ENCODE measurements at regions not wholly inside any gene's neighbourhood (a gene's known extent, or its start where the extent isn't known, plus 50 kb on each side); places are given as distances from the start of the nearest gene placed in this dataset.

GRCh38 chrX:134747006-134747405 lies 50.0 kb downstream of the PABIR2 start:
- Mint-ChIP-seq H3K4me1 (no peaks in the 10 kb centered on the region), H3K27ac (no peak overlapping the region), H3K27me3 (peaks cover 8% of the 10 kb centered on the region), H3K4me3 (no peak overlapping the region), H3K9me3 (no peaks in the 10 kb centered on the region)
- DNase-seq, result no peak
- ATAC-seq, result no peak

- ATAC-seq (no peak), DNase-seq (no peak)
- peaks cover 3% of the 10 kb centered on the region for H3K27me3 Mint-ChIP-seq
- no peaks in the 10 kb centered on the region for H3K4me1 Mint-ChIP-seq
- H3K4me3 Mint-ChIP-seq, result no peak overlapping the region
- H3K9me3 Mint-ChIP-seq, result no peaks in the 10 kb centered on the region
- no peak overlapping the region for H3K27ac Mint-ChIP-seq
Observed at GRCh38 chrX:134746410-134746785, 50.6 kb downstream of the PABIR2 start.

- Mint-ChIP-seq H3K27ac (no peak overlapping the region), H3K27me3 (no peaks in the 10 kb centered on the region), H3K9me3 (no peaks in the 10 kb centered on the region), H3K4me3 (no peak overlapping the region), H3K4me1 (no peaks in the 10 kb centered on the region)
- DNase-seq (no peak), ATAC-seq (no peak)
Observed at GRCh38 chrX:134745636-134746409, 51.2 kb downstream of the PABIR2 start.

- Mint-ChIP-seq H3K27ac (no peak overlapping the region), H3K4me1 (no peaks in the 10 kb centered on the region), H3K27me3 (peaks cover 1% of the 10 kb centered on the region), H3K4me3 (no peak overlapping the region), H3K9me3 (no peaks in the 10 kb centered on the region)
- ATAC-seq (no peak), DNase-seq (no peak)
Observed at GRCh38 chrX:134743091-134743490, 53.9 kb downstream of the PABIR2 start.

- no peak overlapping the region for H3K27ac Mint-ChIP-seq
- H3K27me3 Mint-ChIP-seq, result peaks cover 6% of the 10 kb centered on the region
- H3K4me1 Mint-ChIP-seq, result no peaks in the 10 kb centered on the region
- ATAC-seq, result no peak
- no peak overlapping the region for H3K4me3 Mint-ChIP-seq
- no peaks in the 10 kb centered on the region for H3K9me3 Mint-ChIP-seq
- no peak for DNase-seq
Observed at GRCh38 chrX:134742573-134742972, 54.4 kb downstream of the PABIR2 start.

- Mint-ChIP-seq H3K27ac (no peak overlapping the region), H3K9me3 (no peaks in the 10 kb centered on the region), H3K27me3 (peaks cover 10% of the 10 kb centered on the region), H3K4me1 (no peaks in the 10 kb centered on the region), H3K4me3 (no peak overlapping the region)
- DNase-seq, result no peak
- no peak for ATAC-seq
Observed at GRCh38 chrX:134741746-134742145, 55.3 kb downstream of the PABIR2 start.

GRCh38 chrX:134738986-134739740 lies 57.8 kb downstream of the PABIR2 start:
- DNase-seq, result no peak
- H3K27ac Mint-ChIP-seq, result no peak overlapping the region
- no peaks in the 10 kb centered on the region for H3K9me3 Mint-ChIP-seq
- ATAC-seq, result no peak
- peaks cover 10% of the 10 kb centered on the region for H3K27me3 Mint-ChIP-seq
- no peak overlapping the region for H3K4me3 Mint-ChIP-seq
- H3K4me1 Mint-ChIP-seq, result no peaks in the 10 kb centered on the region

GRCh38 chrX:134738445-134738844 lies 58.6 kb downstream of the PABIR2 start:
- H3K27ac Mint-ChIP-seq, result no peak overlapping the region
- H3K9me3 Mint-ChIP-seq, result no peaks in the 10 kb centered on the region
- no peaks in the 10 kb centered on the region for H3K4me1 Mint-ChIP-seq
- ATAC-seq (no peak), DNase-seq (no peak)
- peaks cover 10% of the 10 kb centered on the region for H3K27me3 Mint-ChIP-seq
- no peak overlapping the region for H3K4me3 Mint-ChIP-seq

- H3K4me3 Mint-ChIP-seq, result no peak overlapping the region
- DNase-seq, result no peak
- no peak for ATAC-seq
- H3K27ac Mint-ChIP-seq, result no peak overlapping the region
- no peaks in the 10 kb centered on the region for H3K9me3 Mint-ChIP-seq
- H3K27me3 Mint-ChIP-seq, result peaks cover 10% of the 10 kb centered on the region
- no peaks in the 10 kb centered on the region for H3K4me1 Mint-ChIP-seq
Observed at GRCh38 chrX:134737721-134738369, 59.2 kb downstream of the PABIR2 start.

GRCh38 chrX:134737061-134737460 lies 59.9 kb downstream of the PABIR2 start:
- Mint-ChIP-seq H3K27me3 (peaks cover 10% of the 10 kb centered on the region), H3K4me1 (no peaks in the 10 kb centered on the region), H3K9me3 (no peaks in the 10 kb centered on the region), H3K27ac (no peak overlapping the region), H3K4me3 (no peak overlapping the region)
- DNase-seq (no peak), ATAC-seq (no peak)

- no peak overlapping the region for H3K27ac Mint-ChIP-seq
- no peak overlapping the region for H3K4me3 Mint-ChIP-seq
- no peaks in the 10 kb centered on the region for H3K9me3 Mint-ChIP-seq
- H3K27me3 Mint-ChIP-seq, result peaks cover 10% of the 10 kb centered on the region
- DNase-seq, result no peak
- no peak for ATAC-seq
- no peaks in the 10 kb centered on the region for H3K4me1 Mint-ChIP-seq
Observed at GRCh38 chrX:134736356-134736755, 60.6 kb downstream of the PABIR2 start.

- Mint-ChIP-seq H3K4me1 (no peaks in the 10 kb centered on the region), H3K4me3 (no peak overlapping the region), H3K27me3 (peaks cover 10% of the 10 kb centered on the region), H3K9me3 (no peaks in the 10 kb centered on the region), H3K27ac (no peak overlapping the region)
- no peak for ATAC-seq
- no peak for DNase-seq
Observed at GRCh38 chrX:134735015-134735414, 62.0 kb downstream of the PABIR2 start.

- H3K4me1 Mint-ChIP-seq, result no peaks in the 10 kb centered on the region
- no peak overlapping the region for H3K4me3 Mint-ChIP-seq
- DNase-seq (no peak), ATAC-seq (no peak)
- H3K27me3 Mint-ChIP-seq, result peaks cover 10% of the 10 kb centered on the region
- no peak overlapping the region for H3K27ac Mint-ChIP-seq
- no peaks in the 10 kb centered on the region for H3K9me3 Mint-ChIP-seq
Observed at GRCh38 chrX:134734466-134734952, 62.5 kb downstream of the PABIR2 start.

- ATAC-seq (no peak), DNase-seq (no peak)
- no peak overlapping the region for H3K27ac Mint-ChIP-seq
- H3K4me1 Mint-ChIP-seq, result no peaks in the 10 kb centered on the region
- peaks cover 10% of the 10 kb centered on the region for H3K27me3 Mint-ChIP-seq
- H3K9me3 Mint-ChIP-seq, result no peaks in the 10 kb centered on the region
- H3K4me3 Mint-ChIP-seq, result no peak overlapping the region
Observed at GRCh38 chrX:134733591-134733990, 63.4 kb downstream of the PABIR2 start.

- H3K4me1 Mint-ChIP-seq, result no peaks in the 10 kb centered on the region
- ATAC-seq, result no peak
Observed at GRCh38 chrX:134732676-134733075, 64.3 kb downstream of the PABIR2 start.

GRCh38 chrX:134732152-134732551 lies 64.9 kb downstream of the PABIR2 start:
- no peaks in the 10 kb centered on the region for H3K27me3 Mint-ChIP-seq
- ATAC-seq, result no peak
- no peak for DNase-seq
- H3K4me1 Mint-ChIP-seq, result no peaks in the 10 kb centered on the region
- no peaks in the 10 kb centered on the region for H3K9me3 Mint-ChIP-seq
- H3K4me3 Mint-ChIP-seq, result no peak overlapping the region
- no peak overlapping the region for H3K27ac Mint-ChIP-seq

More at GRCh38 chrX:134732676-134733075, 64.3 kb downstream of the PABIR2 start:
- Mint-ChIP-seq H3K27ac (no peak overlapping the region), H3K4me3 (no peak overlapping the region), H3K9me3 (no peaks in the 10 kb centered on the region), H3K27me3 (peaks cover 5% of the 10 kb centered on the region)
- DNase-seq, result no peak

Measured in stimulated activated naive CD8-positive, alpha-beta T cell treated with anti-CD3 and anti-CD28 coated beads, Interleukin-15, amount 100 ng/mL, for 72 hours (primary cell).